WTC11 (cell line): ENCODE measurements at regions not wholly inside any gene's neighbourhood (a gene's known extent, or its start where the extent isn't known, plus 50 kb on each side); places are given as distances from the start of the nearest gene placed in this dataset.

Experiments used
- ATAC-seq: fragments of 200-7000 bp; cut with Tn5 transposase; 2 replicates; pipeline ENCODE4 v1.10.0; 2021; ENCODE audit warnings: mild to moderate bottlenecking, moderate library complexity
- CTCF ChIA-PET: fragments of 300-600 bp; sonication (Branson Sonifier 250); formaldehyde crosslinking; loops from one replicate; lab custom pipeline; 2021; ENCODE audit warnings: antibody characterized with exemption; lab: Charles Lee
- POLR2A ChIA-PET: fragments of 350-600 bp; sonication (Branson Sonifier 250); formaldehyde crosslinking; loops from one replicate; lab custom pipeline; 2021; ENCODE audit warnings: antibody characterized with exemption; lab: Charles Lee
- DNase-seq: peaks from one replicate; pipeline ENCODE4 v3.0.0; 2021; ENCODE audit warnings: low spot score
- H3K27ac Mint-ChIP-seq: 2 replicates; pipeline ENCODE4 v1.8.0; 2021; ENCODE audit warnings: mixed read lengths
- H3K27me3 Mint-ChIP-seq: 2 replicates; pipeline ENCODE4 v1.8.0; 2021; ENCODE audit warnings: low read depth, mild to moderate bottlenecking, moderate library complexity, mixed read lengths
- H3K36me3 Mint-ChIP-seq: 2 replicates; pipeline ENCODE4 v1.8.0; 2021; ENCODE audit warnings: mixed read lengths
- H3K4me1 Mint-ChIP-seq: 2 replicates; pipeline ENCODE4 v1.8.0; 2022; ENCODE audit warnings: mixed read lengths
- H3K4me3 Mint-ChIP-seq: 2 replicates; pipeline ENCODE4 v1.8.0; 2021; ENCODE audit warnings: mild to moderate bottlenecking, moderate library complexity, mixed read lengths
- H3K9me3 Mint-ChIP-seq: 2 replicates; pipeline ENCODE4 v1.8.0; 2021; ENCODE audit warnings: mixed read lengths
- AFF4 ChIP-seq: sonication (generic); formaldehyde crosslinking; IDR thresholded peaks from 2 replicates; pipeline ENCODE4 v1.8.1; 2023; ENCODE audit warnings: mild to moderate bottlenecking, missing genetic modification reagents, borderline replicate concordance
- CBFB ChIP-seq: sonication (generic); formaldehyde crosslinking; IDR thresholded peaks from 2 replicates; pipeline ENCODE4 v1.8.1; 2022; ENCODE audit warnings: mild to moderate bottlenecking, low read depth, missing genetic modification reagents
- ELF4 ChIP-seq: sonication (generic); formaldehyde crosslinking; IDR thresholded peaks from 2 replicates; pipeline ENCODE4 v1.8.1; 2022; ENCODE audit warnings: low read depth, mild to moderate bottlenecking, moderate library complexity, missing genetic modification reagents
- ERG ChIP-seq: fragments of 250-450 bp; sonication (Bioruptor Pico); IDR thresholded peaks from 2 replicates; pipeline ENCODE4 v1.8.0; 2021; ENCODE audit warnings: mild to moderate bottlenecking
- FOXP1 ChIP-seq: sonication (generic); formaldehyde crosslinking; IDR thresholded peaks from 2 replicates; pipeline ENCODE4 v1.8.0; 2022; ENCODE audit warnings: missing genetic modification reagents, mild to moderate bottlenecking, moderate library complexity, borderline replicate concordance
- GABPB1 ChIP-seq: sonication (generic); formaldehyde crosslinking; IDR thresholded peaks from 2 replicates; pipeline ENCODE4 v1.8.1; 2023; ENCODE audit warnings: mild to moderate bottlenecking, missing genetic modification reagents
- IRF2 ChIP-seq: sonication (generic); formaldehyde crosslinking; IDR thresholded peaks from 2 replicates; pipeline ENCODE4 v1.8.0; 2022; ENCODE audit warnings: low read depth, missing genetic modification reagents, borderline replicate concordance
- MXD4 ChIP-seq: fragments of 250-450 bp; sonication (Bioruptor Pico); IDR thresholded peaks from 2 replicates; pipeline ENCODE4 v1.8.0; 2021; ENCODE audit warnings: mild to moderate bottlenecking, moderate library complexity, borderline replicate concordance
- NFATC4 ChIP-seq: fragments of 250-450 bp; sonication (Bioruptor Pico); IDR thresholded peaks from 2 replicates; pipeline ENCODE4 v1.9.0; 2021; ENCODE audit warnings: mild to moderate bottlenecking
- NR1H2 ChIP-seq: sonication (generic); formaldehyde crosslinking; IDR thresholded peaks from 2 replicates; pipeline ENCODE4 v1.9.0; 2021; ENCODE audit warnings: mild to moderate bottlenecking, moderate library complexity, missing genetic modification reagents
- PRDM15 ChIP-seq: sonication (generic); formaldehyde crosslinking; IDR thresholded peaks from 2 replicates; pipeline ENCODE4 v1.8.0; 2022; ENCODE audit warnings: missing genetic modification reagents
- PREB ChIP-seq: sonication (generic); formaldehyde crosslinking; IDR thresholded peaks from 2 replicates; pipeline ENCODE4 v1.8.1; 2022; ENCODE audit warnings: mild to moderate bottlenecking, missing genetic modification reagents, moderate library complexity, borderline replicate concordance
- RELA ChIP-seq: sonication (generic); formaldehyde crosslinking; IDR thresholded peaks from 2 replicates; pipeline ENCODE4 v1.8.1; 2022; ENCODE audit warnings: missing genetic modification reagents, mild to moderate bottlenecking, borderline replicate concordance
- TCF7 ChIP-seq: sonication (generic); formaldehyde crosslinking; IDR thresholded peaks from 2 replicates; pipeline ENCODE4 v1.8.0; 2022; ENCODE audit warnings: mild to moderate bottlenecking, low read depth, missing genetic modification reagents, moderate library complexity
- TP53 ChIP-seq: sonication (generic); formaldehyde crosslinking; IDR thresholded peaks from 2 replicates; pipeline ENCODE4 v1.8.1; 2023; ENCODE audit warnings: mild to moderate bottlenecking, missing genetic modification reagents
- ZNF416 ChIP-seq: fragments of 250-450 bp; sonication (Bioruptor Pico); IDR thresholded peaks from 2 replicates; pipeline ENCODE4 v1.9.0; 2021; ENCODE audit warnings: mild to moderate bottlenecking, inconsistent platforms
- ZNF425 ChIP-seq: fragments of 250-450 bp; sonication (Bioruptor Pico); conservative IDR thresholded peaks from 2 replicates; pipeline ENCODE4 v1.9.0; 2021; ENCODE audit warnings: mild to moderate bottlenecking
- TF ChIP-seq, protein P1 (sequence below): fragments of 250-450 bp; sonication (Bioruptor Pico); IDR thresholded peaks from 2 replicates; pipeline ENCODE4 v1.9.0; 2021; ENCODE audit warnings: moderate library complexity, mild to moderate bottlenecking, inconsistent platforms, borderline replicate concordance
- TF ChIP-seq, protein P2 (sequence below): sonication (generic); formaldehyde crosslinking; IDR thresholded peaks from 2 replicates; pipeline ENCODE4 v1.8.1; 2023; ENCODE audit warnings: mild to moderate bottlenecking, missing genetic modification reagents, moderate library complexity

- no peak for TF ChIP-seq RELA (CRISPR knock-in tag)
- TF ChIP-seq ZNF425 (CRISPR knock-in tag): no peak
Measured at GRCh38 chr2:134152045-134153010, 101.5 kb upstream of the MGAT5 start (continued).

GRCh38 chr2:134153294-134153880, 100.5 kb upstream of the MGAT5 start:
- no peak for DNase-seq
- no peaks in the 10 kb centered on the region; the same call in 1 of the 2 replicates for H3K9me3 Mint-ChIP-seq
- H3K27ac Mint-ChIP-seq: no peak overlapping the region; the same call in 1 of the 2 replicates
- H3K36me3 Mint-ChIP-seq: peaks cover 5% of the 10 kb centered on the region; the same call in 1 of the 2 replicates
- ATAC-seq: no peak
- ChIA-PET CTCF (no interaction called here), POLR2A (no interaction called here)
- TF ChIP-seq IRF2 (CRISPR knock-in tag) (no peak), AFF4 (no peak), CBFB (CRISPR knock-in tag) (no peak), TCF7 (CRISPR knock-in tag) (no peak), NR1H2 (CRISPR knock-in tag) (no peak), PREB (no peak), ZNF416 (CRISPR knock-in tag) (no peak), PRDM15 (CRISPR knock-in tag) (no peak), MXD4 (CRISPR knock-in tag) (no peak), GABPB1 (CRISPR knock-in tag) (no peak), TP53 (CRISPR knock-in tag) (no peak), ERG (no peak), ELF4 (CRISPR knock-in tag) (no peak), FOXP1 (no peak), NFATC4 (CRISPR knock-in tag) (no peak)
- TF ChIP-seq, protein P1, sequence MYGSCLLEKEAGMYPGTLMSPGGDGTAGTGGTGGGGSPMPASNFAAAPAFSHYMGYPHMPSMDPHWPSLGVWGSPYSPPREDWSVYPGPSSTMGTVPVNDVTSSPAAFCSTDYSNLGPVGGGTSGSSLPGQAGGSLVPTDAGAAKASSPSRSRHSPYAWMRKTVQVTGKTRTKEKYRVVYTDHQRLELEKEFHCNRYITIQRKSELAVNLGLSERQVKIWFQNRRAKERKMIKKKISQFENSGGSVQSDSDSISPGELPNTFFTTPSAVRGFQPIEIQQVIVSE: no peak
- TF ChIP-seq, protein P2, sequence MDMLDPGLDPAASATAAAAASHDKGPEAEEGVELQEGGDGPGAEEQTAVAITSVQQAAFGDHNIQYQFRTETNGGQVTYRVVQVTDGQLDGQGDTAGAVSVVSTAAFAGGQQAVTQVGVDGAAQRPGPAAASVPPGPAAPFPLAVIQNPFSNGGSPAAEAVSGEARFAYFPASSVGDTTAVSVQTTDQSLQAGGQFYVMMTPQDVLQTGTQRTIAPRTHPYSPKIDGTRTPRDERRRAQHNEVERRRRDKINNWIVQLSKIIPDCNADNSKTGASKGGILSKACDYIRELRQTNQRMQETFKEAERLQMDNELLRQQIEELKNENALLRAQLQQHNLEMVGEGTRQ: no peak
- no peak overlapping the region for H3K4me3 Mint-ChIP-seq
- peaks cover 39% of the 10 kb centered on the region for H3K4me1 Mint-ChIP-seq
- H3K27me3 Mint-ChIP-seq: no peaks in the 10 kb centered on the region
